NT2/D1 (cell line): ENCODE measurements at regions not wholly inside any gene's neighbourhood (a gene's known extent, or its start where the extent isn't known, plus 50 kb on each side); places are given as distances from the start of the nearest gene placed in this dataset.

ENCODE experiments used
- SUZ12 ChIP-seq: IDR thresholded peaks from 2 replicates; pipeline ENCODE4 v1.6.1; 2011; ENCODE audit not compliant: insufficient read length, insufficient read depth; ENCODE audit errors: extremely low read depth
- YY1 ChIP-seq: IDR thresholded peaks from 2 replicates; pipeline ENCODE4 v1.6.1; 2011; ENCODE audit not compliant: insufficient read length, insufficient read depth
- ZNF274 ChIP-seq: IDR thresholded peaks from 2 replicates; pipeline ENCODE4 v1.6.1; 2011; ENCODE audit warnings: mild to moderate bottlenecking, low read depth, low read length

- TF ChIP-seq ZNF274 (no peak), YY1 (no peak), SUZ12 (no peak)
These were observed 1323.9 kb upstream of the SPRY2 start for GRCh38 chr13:81664872-81665271.
